HG02938 (cell line): ENCODE measurements at regions not wholly inside any gene's neighbourhood (a gene's known extent, or its start where the extent isn't known, plus 50 kb on each side); places are given as distances from the start of the nearest gene placed in this dataset.

ENCODE experiments used
- ATAC-seq: cut with Tn5 transposase; IDR thresholded peaks from one replicate; pipeline ENCODE4 v1.9.1; 2021; ENCODE audit warnings: mild to moderate bottlenecking, moderate library complexity; ENCODE audit not compliant: unreplicated experiment

GRCh38 chr9:110048976-110049698 lies 158.8 kb downstream of the C9orf152 start:
- ATAC-seq, result peak; percentile 16

GRCh38 chr9:110049699-110050450 lies 158.1 kb downstream of the C9orf152 start:
- peak; percentile 16 for ATAC-seq

DNA sequence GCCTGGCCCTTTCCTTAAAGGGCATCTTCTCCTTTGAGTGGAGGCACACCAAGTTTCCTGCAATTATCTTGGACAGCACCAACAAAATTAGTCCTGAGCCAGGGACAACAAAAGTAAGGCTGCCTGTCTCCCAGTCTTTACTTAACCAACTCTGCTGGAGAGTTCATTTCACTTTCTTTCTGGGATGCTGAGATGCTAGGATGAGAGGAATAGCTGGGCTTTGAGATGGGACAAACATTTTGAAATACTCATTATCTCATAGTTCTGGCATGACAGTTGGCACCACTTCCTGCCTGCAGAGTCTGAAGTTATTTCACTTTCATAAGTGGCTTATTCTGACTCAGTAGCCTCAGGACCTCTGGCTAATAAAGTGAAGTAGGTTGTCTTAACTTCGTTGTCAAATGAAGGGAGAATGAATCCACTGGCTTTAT lies 157.0 kb downstream of the C9orf152 start:
- peak; percentile 48 for ATAC-seq

GRCh38 chr9:110056062-110056461 lies 151.9 kb downstream of the C9orf152 start:
- no peak for ATAC-seq

DNA sequence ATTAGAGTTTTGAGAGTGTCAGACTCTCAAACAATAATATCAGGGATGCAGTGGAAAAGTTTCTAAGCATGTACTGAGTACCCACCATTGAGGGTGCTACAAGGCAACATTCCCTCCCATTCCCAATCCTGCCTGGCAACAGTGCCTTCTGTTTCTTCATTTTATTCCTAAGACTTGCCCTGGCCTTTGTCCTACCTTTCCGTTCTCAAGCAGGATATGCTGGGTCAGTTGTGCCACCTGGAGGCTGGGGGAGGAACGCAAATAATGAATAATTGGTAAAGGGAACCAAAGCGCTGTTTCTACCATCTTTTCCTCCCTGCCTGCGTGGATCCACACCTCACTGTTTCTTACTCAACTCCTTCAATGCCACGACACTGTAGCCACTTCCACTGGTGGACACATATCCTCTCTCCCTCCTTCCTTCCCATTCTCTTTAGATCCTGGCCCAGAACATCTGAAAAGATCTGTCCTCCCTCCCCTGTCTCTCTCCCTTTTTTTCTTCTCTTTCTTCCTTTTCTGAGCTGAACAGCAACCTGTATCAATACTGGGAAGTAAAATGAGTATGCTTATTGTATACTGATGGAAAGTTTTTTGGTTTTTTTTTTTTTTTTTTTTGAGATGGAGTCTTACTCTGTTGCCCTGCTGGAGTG lies 149.5 kb downstream of the C9orf152 start:
- no peak for ATAC-seq

GRCh38 chr9:110059461-110059860 lies 148.5 kb downstream of the C9orf152 start:
- no peak for ATAC-seq

DNA sequence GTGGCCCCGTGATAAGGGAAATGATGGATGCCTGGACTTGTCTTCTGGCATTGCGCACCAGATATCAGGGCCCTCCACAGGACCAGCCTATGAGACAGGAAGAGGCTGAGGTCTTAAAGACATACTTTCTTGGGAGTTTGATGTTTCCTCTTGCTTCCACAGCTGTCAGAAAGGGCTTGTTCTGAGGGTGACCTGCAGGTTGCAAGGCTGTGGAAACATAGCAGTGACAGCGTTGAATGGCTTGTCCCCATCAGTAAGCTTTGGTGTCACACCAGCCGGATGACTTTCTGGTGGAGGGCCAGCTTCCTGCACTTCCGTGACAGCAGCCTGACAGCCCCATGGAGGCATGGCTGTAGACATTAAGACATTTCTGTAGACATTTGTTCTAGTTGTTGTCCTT lies 143.2 kb downstream of the C9orf152 start:
- ATAC-seq, result peak; percentile 21

- ATAC-seq, result peak; percentile 72
Measured at GRCh38 chr9:110065532-110065931, 142.4 kb downstream of the C9orf152 start.

GRCh38 chr9:110066929-110067716 lies 140.8 kb downstream of the C9orf152 start:
- ATAC-seq, result no peak

DNA sequence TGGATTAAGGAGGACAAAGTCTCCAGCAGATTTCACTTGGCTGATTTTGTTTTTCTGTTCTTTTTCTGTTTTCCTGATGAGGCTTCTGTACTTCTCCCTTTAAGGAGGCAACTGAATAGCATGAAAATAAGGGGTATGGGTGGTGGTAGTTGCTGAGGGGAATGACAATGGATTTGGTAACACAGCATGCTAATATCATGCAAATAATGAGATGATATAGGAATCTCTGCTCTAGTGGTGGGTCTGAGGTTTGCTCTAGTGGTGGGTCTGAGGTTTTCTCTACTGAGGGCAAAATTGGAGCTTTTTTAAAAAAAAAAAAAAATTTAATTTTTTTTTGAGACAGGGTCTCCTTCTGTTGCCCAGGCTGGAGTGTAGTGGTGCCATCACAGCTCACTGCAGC lies 139.7 kb downstream of the C9orf152 start:
- no peak for ATAC-seq

GRCh38 chr9:110069326-110070248 lies 138.4 kb downstream of the C9orf152 start:
- ATAC-seq, result no peak

DNA sequence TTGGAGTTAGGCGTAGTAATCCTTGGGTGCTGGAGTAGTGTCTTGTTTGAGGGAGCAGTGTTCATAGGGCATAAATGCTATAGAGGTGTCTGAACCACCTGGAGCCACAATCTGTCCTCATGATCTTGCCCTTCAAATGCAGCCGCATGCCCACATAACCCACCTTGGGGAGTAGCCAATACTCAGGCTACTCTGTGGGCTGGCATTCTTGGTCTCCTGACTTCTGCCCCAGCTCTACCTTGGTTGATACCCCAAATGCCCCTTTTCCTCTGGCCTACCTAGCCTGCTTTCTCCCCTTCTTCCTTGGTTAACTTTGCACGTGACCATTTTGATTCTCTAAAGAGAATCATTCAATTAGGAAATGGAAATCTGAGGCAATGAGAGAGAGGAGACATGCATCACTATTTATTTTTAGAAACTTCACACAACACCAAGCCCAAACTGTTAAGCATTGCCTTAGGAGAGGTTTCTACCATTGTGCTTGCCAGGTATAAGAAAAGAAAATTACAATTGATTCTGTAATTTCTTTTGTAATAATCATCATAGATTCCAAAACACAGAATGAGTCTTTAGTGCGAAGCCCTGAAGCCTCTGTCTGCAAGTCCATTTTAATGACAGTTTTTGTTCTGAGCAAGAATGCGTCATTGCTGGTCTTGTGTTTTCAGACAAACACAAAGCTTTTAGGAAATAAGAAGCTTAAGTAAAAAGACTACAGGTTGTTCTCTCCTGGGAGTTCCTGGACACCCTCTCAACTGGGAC lies 135.2 kb downstream of the C9orf152 start:
- no peak for ATAC-seq

DNA sequence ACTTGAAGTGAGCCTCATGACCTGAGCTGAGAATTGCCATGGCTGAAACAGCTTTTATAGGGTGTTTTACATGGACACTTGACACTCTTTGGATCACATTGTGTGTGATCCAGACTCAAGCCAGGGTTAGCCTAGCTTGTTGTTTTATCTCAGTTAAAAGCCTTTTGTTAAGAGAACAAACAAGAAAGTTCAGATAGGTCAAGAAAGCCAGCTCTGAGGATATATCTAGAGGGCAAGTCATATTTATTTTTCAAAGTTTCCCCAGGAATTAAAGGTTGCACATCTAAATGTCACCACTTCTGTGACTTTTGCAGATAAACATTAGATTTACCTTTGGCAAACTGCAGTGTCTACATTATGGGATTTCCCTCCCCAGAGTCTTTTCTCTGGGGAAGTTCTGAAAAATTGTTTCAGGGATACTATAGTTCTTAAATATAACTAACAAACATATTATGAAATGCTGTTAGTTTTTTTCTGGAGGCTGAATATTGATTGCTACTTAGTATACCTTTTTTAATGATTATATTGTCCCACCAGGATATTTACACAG lies 134.5 kb downstream of the C9orf152 start:
- no peak for ATAC-seq

- ATAC-seq, result no peak
Measured at GRCh38 chr9:110076894-110077725, 130.8 kb downstream of the C9orf152 start.

DNA sequence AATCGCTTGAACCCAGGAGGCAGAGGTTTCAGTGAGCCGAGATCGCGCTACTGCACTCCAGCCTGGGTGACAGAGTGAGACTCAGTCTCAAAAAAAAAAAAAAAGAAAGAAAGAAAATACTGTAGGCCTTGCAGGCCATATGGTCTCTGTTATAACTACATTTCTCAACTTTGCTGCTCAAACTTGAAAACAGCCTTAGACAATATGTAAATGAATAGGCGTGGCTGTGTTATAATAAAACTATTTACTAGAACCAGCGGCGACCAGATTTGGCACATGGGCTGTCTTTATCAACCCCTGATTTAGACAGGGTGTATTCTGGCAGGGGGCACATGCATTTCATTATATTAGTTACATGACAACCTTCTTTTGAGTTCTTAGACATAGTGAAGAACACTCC lies 130.0 kb downstream of the C9orf152 start:
- no peak for ATAC-seq

GRCh38 chr9:110078604-110079003 lies 129.4 kb downstream of the C9orf152 start:
- ATAC-seq, result no peak

DNA sequence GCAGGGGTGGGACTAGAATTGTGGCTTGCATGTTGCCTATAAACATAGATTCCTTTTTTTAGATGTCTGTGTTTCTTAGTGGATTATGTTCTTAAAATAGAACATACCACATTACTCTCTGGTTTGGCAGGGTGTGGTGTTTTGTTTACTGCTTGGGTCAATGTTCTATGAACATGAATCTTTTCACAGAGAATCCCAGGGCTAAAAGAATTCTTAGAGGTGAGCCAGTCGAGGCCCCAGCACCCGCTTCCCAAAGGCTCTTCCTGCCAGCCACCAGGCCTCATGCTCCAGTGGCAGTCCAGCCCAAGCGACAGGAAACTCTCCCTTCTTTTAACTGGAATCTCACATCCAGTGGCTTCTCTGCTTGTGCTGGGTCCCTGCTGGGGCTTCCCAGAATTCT lies 126.6 kb downstream of the C9orf152 start:
- ATAC-seq, result no peak

DNA sequence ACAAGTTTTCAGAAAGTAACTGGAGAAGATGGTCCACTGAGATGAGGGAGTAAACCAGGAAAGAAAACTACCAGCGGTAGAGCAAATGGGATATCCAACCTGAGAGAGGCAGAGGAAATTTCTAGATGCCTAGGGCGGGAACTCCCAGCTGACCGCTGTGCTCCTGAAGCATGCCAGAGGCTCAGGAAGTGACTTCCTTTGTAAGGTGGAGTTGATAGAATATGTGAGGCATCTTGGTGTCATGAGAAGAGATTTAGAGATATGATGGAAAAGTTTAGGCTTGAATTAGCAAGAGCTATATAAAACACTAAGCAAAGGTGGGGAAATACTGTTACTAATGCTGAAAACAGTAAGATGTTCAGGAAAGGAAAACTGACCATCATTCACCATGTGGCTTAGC lies 124.1 kb downstream of the C9orf152 start:
- ATAC-seq, result no peak
